Cerebellar cortex (tissue), 1 donor: ENCODE measurements at regions not wholly inside any gene's neighbourhood (a gene's known extent, or its start where the extent isn't known, plus 50 kb on each side); places are given as distances from the start of the nearest gene placed in this dataset.
"Not testable (repeated sequence)": the region's sequence is repeated elsewhere in the genome, so short reads cannot be mapped to it uniquely, and the experiment has no call there.

ENCODE experiments used
- DNase-seq: peaks from one replicate; pipeline ENCODE4 v3.0.0-alpha.2; 2015; ENCODE audit warnings: low spot score

GRCh38 chr15:31221936-31222515 is 104.6 kb upstream of the KLF13 start:
- no peak for DNase-seq

DNA sequence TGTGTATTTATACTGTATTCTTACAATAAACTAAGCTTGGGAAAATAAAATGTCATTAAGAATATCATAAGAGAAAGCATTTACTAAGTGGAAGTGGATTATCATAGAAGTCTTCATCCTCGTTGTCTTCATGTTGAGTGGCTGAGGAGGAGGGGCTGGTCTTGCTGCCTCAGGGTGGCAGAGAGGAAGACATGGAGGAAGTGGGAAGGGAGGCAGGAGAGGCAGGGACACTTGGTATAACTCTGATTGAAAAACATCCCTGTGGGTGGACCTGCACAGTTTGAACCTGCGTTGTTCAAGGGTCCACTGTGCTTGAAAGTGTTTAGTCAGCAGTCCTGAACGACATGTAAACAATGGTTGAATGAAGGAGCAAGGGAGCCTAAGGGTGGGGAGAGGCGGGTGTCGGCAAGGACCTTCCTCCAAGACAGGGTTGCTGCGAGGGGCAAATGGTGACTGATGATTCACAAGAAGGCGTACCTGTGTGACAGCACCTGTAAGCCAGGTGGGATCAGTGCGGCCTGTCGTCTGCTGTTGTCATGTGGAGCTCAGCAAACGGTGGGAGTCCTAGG is 103.8 kb upstream of the KLF13 start:
- no peak for DNase-seq

DNA sequence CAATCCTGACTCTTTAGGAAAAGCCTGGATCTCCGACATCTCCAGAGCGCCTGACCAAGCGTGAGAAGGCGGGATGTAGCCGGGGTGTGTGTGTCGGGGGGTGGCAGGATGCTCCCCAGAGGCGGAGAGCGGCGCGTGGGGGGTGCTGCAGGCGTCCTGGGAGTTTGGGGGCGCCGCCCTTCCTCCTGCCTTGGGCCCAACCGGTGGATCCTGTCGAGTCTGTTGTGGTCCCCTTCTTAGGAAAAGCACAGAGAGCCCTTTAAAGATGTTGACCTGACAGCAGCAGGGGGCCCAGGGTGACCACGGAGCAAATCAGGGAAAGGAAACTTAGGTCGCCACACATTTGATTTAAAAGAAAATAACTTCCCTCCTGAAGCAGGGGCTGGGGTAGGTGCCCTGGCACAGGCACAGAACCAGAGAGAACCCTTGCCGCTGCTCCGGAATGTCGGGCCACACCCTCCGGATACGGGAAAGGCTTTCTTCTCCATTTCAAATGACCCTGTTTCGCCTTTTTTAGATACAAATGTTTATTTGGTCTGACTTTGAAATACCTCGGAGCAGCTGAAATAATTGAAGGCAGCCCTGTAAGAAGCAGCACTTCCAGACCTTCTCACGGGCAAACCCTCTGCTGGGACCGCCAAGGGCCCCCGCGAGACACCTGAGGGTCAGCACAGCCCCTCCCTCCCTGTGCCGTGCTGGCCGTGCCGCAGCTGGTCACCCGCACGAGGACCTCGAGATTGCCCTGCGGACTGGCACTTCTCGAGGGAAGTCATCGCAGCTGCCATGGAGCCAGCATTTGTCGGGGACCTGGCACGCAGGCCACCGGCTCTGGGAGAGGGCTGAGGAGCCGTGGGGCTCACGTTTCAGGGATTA is 102.9 kb upstream of the KLF13 start:
- no peak for DNase-seq

- DNase-seq = not testable (repeated sequence)
Observed at GRCh38 chr15:31224661-31225060, 102.0 kb upstream of the KLF13 start.

DNA sequence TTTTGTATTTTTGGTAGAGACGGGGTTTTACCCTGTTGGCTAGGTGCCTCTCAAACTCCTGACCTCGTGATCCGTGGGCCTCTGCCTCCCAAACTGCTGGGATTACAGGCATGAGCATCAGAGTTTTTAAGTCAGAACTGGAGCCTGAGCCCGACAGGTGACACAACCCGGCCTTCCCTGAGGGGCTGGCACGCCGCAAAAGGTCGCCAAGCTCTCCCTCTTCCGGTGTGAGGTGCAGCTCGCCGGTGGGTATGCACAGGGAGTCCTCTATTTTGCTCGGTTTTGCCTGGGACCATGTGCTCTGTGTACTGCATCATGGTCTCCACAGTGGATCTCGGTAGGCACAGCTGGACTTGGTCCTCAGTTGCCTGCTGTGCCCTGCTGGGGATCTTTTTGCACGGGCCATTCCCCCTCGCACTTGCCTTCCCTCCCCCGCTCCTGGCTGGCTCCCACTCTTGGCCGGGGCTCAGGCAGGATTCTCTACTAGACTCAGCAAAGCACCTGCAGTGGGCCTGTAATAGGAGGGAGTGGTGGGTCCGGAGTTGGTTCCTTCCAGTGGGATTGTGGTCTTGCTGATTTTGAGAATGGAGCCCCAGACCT is 101.2 kb upstream of the KLF13 start:
- no peak for DNase-seq

- no peak for DNase-seq
Observed at GRCh38 chr15:31226021-31226420, 100.6 kb upstream of the KLF13 start.

DNA sequence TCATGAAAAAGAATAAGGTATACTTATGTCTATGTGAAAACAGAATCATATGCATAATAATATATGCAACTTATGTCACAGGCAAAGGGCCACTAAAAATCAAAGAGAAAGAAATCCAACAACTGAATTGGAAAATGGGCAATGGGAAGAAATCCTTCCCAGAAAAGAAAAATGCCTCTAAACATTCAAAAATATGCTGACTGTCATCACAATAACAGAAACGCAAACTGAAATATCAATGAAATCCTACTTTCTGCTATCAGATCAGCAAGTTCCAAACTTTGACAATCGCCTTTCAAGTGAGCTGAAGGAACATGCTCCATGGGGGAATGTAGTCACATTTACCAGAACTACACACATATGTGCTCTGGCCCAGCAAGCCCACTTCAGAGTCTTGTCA is 99.4 kb upstream of the KLF13 start:
- no peak for DNase-seq

DNA sequence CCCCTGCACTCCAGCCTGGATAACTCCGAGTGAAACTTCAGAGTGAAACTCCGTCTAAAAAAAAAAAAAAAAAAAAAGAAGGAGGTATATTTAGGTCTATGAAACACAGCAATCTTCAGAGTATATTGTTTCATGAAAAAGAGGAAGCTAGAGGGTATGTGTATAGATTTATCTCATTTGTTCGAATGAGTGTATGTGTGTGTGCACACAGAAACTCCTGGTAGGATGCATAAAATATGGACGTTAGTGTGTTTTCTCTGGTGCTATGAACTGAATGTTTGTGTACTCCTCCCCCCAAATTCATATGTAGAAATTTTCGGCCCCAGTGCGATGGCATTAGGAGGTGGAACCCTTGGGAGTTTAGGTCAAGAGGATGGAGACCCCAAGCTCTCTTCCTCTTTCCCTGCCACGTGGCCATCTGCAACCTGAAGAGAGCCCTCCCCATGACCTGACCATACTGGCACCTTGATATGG is 98.6 kb upstream of the KLF13 start:
- no peak for DNase-seq

GRCh38 chr15:31228980-31229826 is 97.4 kb upstream of the KLF13 start:
- no peak for DNase-seq

DNA sequence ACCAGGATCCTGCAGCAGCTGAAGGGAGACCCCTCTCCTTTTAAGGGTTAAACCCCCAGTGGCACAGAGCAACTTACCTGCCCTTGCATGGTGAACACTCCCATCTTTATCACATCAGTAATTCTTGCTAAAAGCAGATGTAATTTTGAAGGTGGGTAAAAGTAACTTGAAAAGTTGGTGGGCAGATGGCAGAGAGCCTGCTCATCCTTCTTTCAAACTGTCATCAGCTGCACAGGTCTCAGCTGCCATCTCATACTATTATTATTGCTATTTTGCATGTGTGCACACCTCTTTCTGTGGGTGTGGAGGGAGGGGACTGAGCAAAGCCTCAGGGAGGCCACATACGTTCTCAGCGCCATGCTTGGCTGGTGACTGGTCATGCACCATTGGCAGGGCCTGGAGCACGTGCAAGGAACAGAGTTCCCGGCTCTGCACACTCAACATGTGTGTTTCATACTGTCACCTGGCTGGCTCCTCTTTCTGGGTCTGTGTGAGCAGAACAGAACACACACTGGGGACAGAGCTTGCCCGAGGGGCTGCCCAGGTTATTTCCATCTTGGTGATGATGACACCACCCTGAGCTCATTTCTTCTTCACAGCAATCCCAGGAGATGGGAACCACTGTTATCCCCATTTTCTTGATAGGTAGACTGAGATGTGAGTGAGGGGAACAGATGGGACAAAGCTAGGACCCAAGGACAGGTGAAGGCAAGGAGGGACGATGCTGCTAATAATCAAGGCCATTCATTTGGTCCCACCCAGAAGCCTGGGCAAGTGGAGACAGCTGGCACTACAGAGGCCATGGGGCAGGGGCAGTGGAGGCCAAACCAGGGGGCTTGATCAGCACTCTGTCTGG is 95.8 kb upstream of the KLF13 start:
- DNase-seq = no peak

- no peak for DNase-seq
Observed at GRCh38 chr15:31234815-31235214, 91.8 kb upstream of the KLF13 start.

DNA sequence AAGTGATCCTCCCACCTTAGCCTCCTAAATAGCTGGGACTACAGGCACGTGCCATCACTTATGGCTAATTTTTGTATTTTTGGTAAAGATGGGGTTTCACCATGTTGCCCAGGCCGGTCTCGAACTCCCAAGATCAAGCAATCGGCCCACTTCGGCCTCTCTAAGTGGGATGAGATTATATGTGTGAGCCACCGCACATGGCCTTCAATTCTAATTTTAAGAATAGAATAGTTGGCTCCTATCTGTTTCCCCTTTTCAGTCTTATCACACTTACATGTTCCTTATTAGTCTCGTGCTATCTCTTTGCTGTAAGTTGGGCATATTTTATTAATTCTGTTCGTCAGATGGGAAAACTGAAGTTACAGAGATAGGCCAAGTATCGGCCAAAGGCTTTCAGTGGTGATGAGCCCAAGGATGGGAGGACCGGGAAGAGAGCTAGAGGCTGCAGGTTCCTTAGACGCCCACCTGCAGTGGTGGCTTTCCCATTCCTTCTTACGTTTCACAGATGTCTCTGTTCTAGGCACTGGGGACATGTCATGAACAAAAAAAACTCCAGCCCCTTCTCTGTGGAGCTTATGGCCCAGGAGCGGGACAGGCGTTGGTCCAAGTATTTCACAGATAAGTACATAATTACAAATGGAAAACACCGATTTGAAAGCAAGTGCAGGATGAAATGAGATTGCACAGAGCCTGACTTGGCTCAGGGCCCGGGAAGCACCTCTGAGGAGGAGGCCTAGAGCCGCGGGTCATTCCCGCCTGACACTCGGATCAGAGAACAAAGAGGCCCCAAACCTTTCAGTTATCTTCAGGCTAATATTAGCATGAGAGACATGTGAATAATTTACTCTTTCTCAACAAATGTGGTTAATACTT is 91.1 kb upstream of the KLF13 start:
- peak; percentile 75 for DNase-seq

GRCh38 chr15:31236184-31237042 is 90.2 kb upstream of the KLF13 start:
- peak; percentile 77 for DNase-seq

- no peak for DNase-seq
Observed at GRCh38 chr15:31237043-31237324, 89.7 kb upstream of the KLF13 start.

DNA sequence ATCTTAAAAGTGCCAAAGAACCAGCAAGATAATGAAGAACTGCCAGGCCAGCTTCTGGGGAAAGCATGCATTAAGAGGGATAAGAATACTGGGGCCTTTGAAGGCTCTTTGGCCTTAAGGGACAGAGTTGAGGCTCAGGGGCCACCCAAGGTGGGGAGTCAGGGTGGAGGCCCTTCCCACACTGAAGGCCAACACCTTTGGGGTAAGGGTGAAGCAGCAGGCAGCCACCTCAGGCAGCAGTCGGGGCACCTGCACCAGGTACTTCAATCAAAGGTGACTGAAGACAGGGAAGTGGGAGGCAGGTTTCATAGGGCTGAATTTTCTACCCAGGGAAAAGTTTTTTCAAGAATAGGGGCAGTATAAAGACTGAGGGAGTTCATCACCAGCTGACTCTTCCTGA is 87.7 kb upstream of the KLF13 start:
- DNase-seq = no peak

GRCh38 chr15:31239409-31239808 is 87.2 kb upstream of the KLF13 start:
- no peak for DNase-seq

DNA sequence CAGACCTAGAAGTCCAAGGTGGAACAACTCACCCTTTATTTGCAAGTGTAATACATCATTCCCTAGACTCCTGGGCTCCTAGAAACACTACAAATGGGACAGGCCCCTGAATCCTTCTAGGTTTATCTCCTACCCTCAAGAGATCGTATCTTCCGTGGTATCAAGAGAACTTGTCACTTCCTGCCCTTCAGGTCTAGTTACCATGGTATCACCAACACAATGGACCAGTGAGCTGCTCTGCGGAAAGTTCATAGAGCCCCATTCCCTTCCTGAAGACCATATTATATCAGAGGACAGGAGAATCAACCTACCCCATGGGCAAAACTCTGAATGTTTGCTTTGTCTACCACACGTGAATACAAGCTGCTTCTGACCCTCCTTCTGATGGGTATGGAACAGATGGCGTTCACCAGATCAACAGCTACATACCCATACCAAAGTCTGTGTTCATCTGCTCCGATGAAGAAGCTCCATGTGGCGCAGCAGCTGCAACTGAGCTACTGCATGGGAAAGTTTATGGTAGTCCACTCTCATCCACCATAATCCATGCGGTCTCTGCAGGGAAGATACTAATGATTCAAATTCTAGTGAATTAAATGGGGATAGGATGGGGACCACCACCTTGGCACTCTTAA is 84.6 kb upstream of the KLF13 start:
- no peak for DNase-seq

DNA sequence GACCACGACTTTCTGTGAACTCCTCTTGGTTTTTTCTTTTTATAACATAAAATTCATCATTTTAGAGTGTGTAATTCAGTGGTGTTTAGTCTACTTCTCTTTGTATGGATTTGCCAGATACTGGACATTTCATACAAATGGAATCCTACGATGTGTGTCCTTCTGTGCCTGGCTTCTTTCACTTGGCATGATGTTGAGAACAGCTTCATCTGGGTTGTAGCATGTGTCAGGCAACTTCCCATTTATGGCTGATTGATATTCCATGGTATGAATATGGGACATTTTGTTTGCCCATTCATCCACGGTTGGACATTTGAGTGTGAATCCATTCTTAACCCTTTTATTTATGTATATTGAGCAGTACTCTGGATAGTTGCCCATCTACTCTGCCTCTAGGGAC is 82.7 kb upstream of the KLF13 start:
- DNase-seq = no peak
